ENCODE measurements at regions not wholly inside any gene's neighbourhood (a gene's known extent, or its start where the extent isn't known, plus 50 kb on each side); places are given as distances from the start of the nearest gene placed in this dataset.

DNA sequence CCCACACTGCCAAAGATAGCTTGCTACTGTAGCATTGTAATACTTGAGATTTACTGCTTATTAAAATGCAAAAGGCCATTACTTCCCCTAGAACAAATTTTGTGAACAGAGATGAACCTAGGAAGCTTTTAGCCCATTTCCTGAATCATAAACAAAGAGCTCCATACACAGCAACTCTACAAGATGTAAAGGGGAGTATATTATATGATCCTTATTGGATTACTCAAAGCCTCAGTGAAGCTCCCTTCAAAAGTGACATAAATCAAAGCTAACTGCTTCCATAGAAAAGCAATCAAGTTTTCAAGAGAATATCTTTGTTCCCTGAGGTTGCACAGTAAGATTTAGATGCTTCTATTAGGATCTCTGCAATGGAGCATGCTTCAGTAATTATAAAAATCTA is 629.8 kb downstream of the EFNA5 start:
- H3K4me3 ChIP-seq, result no peak overlapping the region
- H3K9me3 ChIP-seq, result peaks cover 0 to 5% of the 10 kb centered on the region in 2 donors
- no peaks in the 10 kb centered on the region for H3K27me3 ChIP-seq
- DNase-seq (ENCODE audit: low spot score), result no peak
- no peaks in the 10 kb centered on the region for H3K4me1 ChIP-seq
- no peaks in the 10 kb centered on the region for H3K36me3 ChIP-seq
- TF ChIP-seq, protein P1, sequence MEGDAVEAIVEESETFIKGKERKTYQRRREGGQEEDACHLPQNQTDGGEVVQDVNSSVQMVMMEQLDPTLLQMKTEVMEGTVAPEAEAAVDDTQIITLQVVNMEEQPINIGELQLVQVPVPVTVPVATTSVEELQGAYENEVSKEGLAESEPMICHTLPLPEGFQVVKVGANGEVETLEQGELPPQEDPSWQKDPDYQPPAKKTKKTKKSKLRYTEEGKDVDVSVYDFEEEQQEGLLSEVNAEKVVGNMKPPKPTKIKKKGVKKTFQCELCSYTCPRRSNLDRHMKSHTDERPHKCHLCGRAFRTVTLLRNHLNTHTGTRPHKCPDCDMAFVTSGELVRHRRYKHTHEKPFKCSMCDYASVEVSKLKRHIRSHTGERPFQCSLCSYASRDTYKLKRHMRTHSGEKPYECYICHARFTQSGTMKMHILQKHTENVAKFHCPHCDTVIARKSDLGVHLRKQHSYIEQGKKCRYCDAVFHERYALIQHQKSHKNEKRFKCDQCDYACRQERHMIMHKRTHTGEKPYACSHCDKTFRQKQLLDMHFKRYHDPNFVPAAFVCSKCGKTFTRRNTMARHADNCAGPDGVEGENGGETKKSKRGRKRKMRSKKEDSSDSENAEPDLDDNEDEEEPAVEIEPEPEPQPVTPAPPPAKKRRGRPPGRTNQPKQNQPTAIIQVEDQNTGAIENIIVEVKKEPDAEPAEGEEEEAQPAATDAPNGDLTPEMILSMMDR (IDR thresholded peaks at IDR 0.05), result no peak
- no peak overlapping the region for H3K27ac ChIP-seq

DNA sequence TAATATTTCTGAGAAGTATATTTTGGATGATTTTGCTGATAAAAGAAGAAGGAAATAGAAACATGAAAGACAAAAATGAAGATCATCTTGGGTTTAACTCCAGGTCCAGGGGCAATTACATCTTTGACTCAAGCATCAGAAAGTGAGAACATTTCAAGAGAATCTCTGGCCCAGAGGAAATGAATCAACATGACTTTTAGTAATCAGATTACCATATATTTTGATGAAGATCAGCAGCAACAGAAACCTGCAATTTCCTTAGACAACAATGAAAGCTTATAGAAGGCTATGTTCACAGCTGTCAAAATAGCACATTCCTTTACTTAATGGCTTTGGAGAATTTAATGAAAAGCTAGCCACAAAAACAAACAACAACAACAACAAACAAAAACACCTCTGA is 638.1 kb downstream of the EFNA5 start:
- DNase-seq (ENCODE audit: low spot score), result no peak
- TF ChIP-seq, protein P1 (IDR thresholded peaks at IDR 0.05), result no peak
- Histone ChIP-seq H3K9me3 (peaks cover 0 to 5% of the 10 kb centered on the region in 2 donors), H3K27me3 (no peaks in the 10 kb centered on the region), H3K4me3 (no peak overlapping the region), H3K4me1 (no peaks in the 10 kb centered on the region), H3K27ac (no peak overlapping the region), H3K36me3 (no peaks in the 10 kb centered on the region)

DNA sequence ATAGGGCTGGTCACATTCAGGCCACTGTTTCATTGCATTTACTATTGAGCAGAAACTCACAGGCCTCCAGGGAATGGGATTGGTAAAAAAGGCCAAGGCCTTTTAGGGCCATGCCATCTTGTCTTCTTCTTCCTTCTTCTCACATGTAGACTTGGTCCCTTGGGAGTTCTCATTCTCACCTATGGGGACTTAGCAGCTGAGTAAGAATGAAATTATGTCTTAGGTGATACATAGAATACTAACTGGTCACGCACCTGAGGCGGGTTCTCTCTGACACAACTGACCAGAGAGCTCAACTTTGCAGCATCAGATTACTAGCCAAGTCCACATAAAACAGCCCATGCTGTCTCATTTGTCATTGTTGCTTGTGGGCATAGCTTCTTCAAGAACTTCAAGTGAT is 641.8 kb downstream of the EFNA5 start:
- no peak overlapping the region for H3K27ac ChIP-seq
- H3K4me1 ChIP-seq, result no peaks in the 10 kb centered on the region
- no peak for DNase-seq (ENCODE audit: low spot score)
- H3K27me3 ChIP-seq, result no peaks in the 10 kb centered on the region
- no peaks in the 10 kb centered on the region for H3K36me3 ChIP-seq
- TF ChIP-seq, protein P1 (IDR thresholded peaks at IDR 0.05), result no peak
- H3K4me3 ChIP-seq, result no peak overlapping the region
- H3K9me3 ChIP-seq, result no peaks in the 10 kb centered on the region

DNA sequence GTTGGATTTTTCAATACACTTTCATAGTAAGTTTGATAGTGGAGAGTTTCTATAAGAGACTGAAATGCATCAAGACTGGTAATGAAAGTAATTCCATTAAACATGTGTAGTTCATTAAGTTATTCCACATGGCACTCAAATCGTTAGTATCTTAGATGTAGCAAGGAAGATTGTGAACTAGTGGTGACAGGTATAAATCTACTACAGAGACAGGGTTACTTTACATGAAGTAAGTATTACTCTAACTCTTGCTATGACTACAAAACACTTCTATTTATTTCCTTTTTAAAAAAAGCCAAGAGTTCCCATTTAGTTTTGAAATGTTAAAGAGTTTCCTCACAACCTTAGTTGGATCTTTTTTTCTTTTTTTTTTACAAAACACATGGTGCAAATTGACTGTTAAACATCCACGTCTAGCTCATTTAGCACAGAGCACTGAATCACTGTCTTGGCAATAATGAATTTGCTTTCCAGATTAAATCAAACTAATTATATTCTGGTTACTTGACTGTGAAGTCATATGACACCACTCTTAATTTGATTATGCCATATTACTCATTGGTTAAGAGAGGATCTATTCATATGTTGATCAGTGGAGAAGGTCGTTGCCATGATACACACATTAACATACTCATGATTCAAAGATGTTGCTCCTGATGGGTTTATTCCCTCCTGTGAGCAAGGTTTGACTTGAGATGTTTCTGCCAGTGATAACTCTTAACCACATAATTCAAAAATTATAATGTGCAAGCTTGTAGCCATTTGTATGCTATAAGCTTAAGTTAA is 644.8 kb downstream of the EFNA5 start:
- H3K27me3 ChIP-seq, result no peaks in the 10 kb centered on the region
- DNase-seq (ENCODE audit: low spot score), result no peak
- no peak overlapping the region for H3K27ac ChIP-seq
- no peaks in the 10 kb centered on the region for H3K9me3 ChIP-seq
- no peaks in the 10 kb centered on the region for H3K36me3 ChIP-seq
- H3K4me3 ChIP-seq, result no peak overlapping the region
- H3K4me1 ChIP-seq, result no peaks in the 10 kb centered on the region
- TF ChIP-seq, protein P1 (IDR thresholded peaks at IDR 0.05), result no peak

DNA sequence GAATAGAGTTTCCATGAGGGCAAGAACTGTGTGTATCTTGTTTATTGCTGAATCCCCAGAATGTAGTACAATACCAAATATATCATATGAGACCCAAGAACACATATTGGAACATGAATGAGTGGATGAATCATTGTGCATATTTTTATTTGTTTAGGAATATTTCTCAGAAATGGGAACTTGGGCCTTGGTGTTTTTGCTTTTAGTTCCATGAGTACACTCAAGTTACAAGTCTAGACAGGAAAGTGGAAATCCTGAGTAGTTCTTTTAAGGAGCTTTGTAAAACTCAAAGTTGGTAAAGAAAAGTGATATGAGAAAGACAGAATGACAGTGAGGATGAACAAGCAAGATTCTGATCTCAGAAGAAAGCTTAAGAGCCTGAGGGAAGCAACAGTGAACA is 647.0 kb downstream of the EFNA5 start:
- TF ChIP-seq, protein P1 (IDR thresholded peaks at IDR 0.05), result no peak
- no peaks in the 10 kb centered on the region for H3K4me1 ChIP-seq
- H3K36me3 ChIP-seq, result no peaks in the 10 kb centered on the region
- H3K4me3 ChIP-seq, result no peak overlapping the region
- no peaks in the 10 kb centered on the region for H3K9me3 ChIP-seq
- H3K27ac ChIP-seq, result no peak overlapping the region
- DNase-seq (ENCODE audit: low spot score), result no peak
- no peaks in the 10 kb centered on the region for H3K27me3 ChIP-seq

DNA sequence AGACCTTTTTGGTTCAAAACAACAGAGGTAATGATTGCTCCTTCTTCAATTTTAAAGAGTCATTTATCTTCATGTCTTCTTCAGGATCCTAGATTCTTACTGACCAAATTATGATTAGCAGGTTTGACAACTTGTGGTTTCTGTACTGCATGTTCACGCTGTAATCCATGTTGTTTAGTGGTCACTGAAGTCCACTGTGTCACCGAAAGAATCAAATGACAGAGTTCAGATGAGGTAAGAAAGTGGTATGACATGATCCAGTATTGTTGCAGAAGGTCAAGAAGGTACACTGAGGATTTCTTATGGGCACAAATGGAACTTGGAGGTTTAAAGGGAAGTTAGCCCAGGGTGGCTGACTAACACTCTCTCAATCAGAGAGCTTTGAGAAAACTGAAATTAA is 649.2 kb downstream of the EFNA5 start:
- no peaks in the 10 kb centered on the region for H3K4me1 ChIP-seq
- TF ChIP-seq, protein P1 (IDR thresholded peaks at IDR 0.05), result no peak
- no peak for DNase-seq (ENCODE audit: low spot score)

More for the DNA sequence above, 649.2 kb downstream of the EFNA5 start:
- Histone ChIP-seq H3K9me3 (no peaks in the 10 kb centered on the region), H3K36me3 (no peaks in the 10 kb centered on the region), H3K27ac (no peak overlapping the region), H3K4me3 (no peak overlapping the region), H3K27me3 (no peaks in the 10 kb centered on the region)
